AG08395 (cell line): ENCODE measurements at regions not wholly inside any gene's neighbourhood (a gene's known extent, or its start where the extent isn't known, plus 50 kb on each side); places are given as distances from the start of the nearest gene placed in this dataset.
"Not testable (repeated sequence)": the region's sequence is repeated elsewhere in the genome, so short reads cannot be mapped to it uniquely, and the experiment has no call there.

Experiments
- DNase-seq: peaks from one replicate; pipeline ENCODE4 v3.0.0; 2012; ENCODE audit warnings: mixed read lengths, low spot score

GRCh38 chrX:1140236-1140681 is 72.2 kb downstream of the CRLF2 start:
- DNase-seq = no peak

- DNase-seq = no peak
Measured at GRCh38 chrX:1139185-1139500, 73.3 kb downstream of the CRLF2 start.

- DNase-seq = no peak
Measured at GRCh38 chrX:1138476-1139184, 73.8 kb downstream of the CRLF2 start.

- DNase-seq = no peak
Measured at GRCh38 chrX:1137531-1137930, 74.9 kb downstream of the CRLF2 start.

GRCh38 chrX:1136582-1136981 is 75.9 kb downstream of the CRLF2 start:
- not testable (repeated sequence) for DNase-seq

GRCh38 chrX:1134976-1135375 is 77.5 kb downstream of the CRLF2 start:
- no peak for DNase-seq

- no peak for DNase-seq
Measured at GRCh38 chrX:1134156-1134555, 78.3 kb downstream of the CRLF2 start.

- DNase-seq = no peak
Measured at GRCh38 chrX:1126738-1127137, 85.7 kb downstream of the CRLF2 start.

- DNase-seq = no peak
Measured at GRCh38 chrX:1124531-1124930, 87.9 kb downstream of the CRLF2 start.

- not testable (repeated sequence) for DNase-seq
Measured at GRCh38 chrX:1122851-1123250, 89.6 kb downstream of the CRLF2 start.

GRCh38 chrX:1119275-1119674 is 93.2 kb downstream of the CRLF2 start:
- DNase-seq = no peak

GRCh38 chrX:1118572-1119199 is 93.8 kb downstream of the CRLF2 start:
- no peak for DNase-seq

GRCh38 chrX:1115411-1115810 is 97.0 kb downstream of the CRLF2 start:
- not testable (repeated sequence) for DNase-seq

- no peak for DNase-seq
Measured at GRCh38 chrX:1112321-1112720, 100.1 kb downstream of the CRLF2 start.

- no peak for DNase-seq
Measured at GRCh38 chrX:1111601-1112300, 100.7 kb downstream of the CRLF2 start.

GRCh38 chrX:1109580-1110119 is 102.8 kb downstream of the CRLF2 start:
- DNase-seq = no peak

- no peak for DNase-seq
Measured at GRCh38 chrX:1108501-1109445, 103.7 kb downstream of the CRLF2 start.

- no peak for DNase-seq
Measured at GRCh38 chrX:1106478-1107210, 105.8 kb downstream of the CRLF2 start.

GRCh38 chrX:1105671-1106419 is 106.6 kb downstream of the CRLF2 start:
- no peak for DNase-seq

- DNase-seq = not testable (repeated sequence)
Measured at GRCh38 chrX:1105031-1105430, 107.4 kb downstream of the CRLF2 start.
